ENCODE measurements at regions not wholly inside any gene's neighbourhood (a gene's known extent, or its start where the extent isn't known, plus 50 kb on each side); places are given as distances from the start of the nearest gene placed in this dataset.

GRCh38 chr14:85234156-85235025 is 295.6 kb upstream of the FLRT2 start:
- Mint-ChIP-seq H3K9me3 (peaks cover 12% of the 10 kb centered on the region), H3K4me1 (no peaks in the 10 kb centered on the region), H3K27ac (no peak overlapping the region), H3K36me3 (no peaks in the 10 kb centered on the region), H3K27me3 (no peaks in the 10 kb centered on the region), H3K4me3 (no peak overlapping the region)
- ATAC-seq, result no peak

- Mint-ChIP-seq H3K27me3 (no peaks in the 10 kb centered on the region), H3K36me3 (no peaks in the 10 kb centered on the region), H3K9me3 (peaks cover 12% of the 10 kb centered on the region), H3K27ac (no peak overlapping the region), H3K4me3 (no peak overlapping the region), H3K4me1 (no peaks in the 10 kb centered on the region)
- ATAC-seq, result no peak
Observed at GRCh38 chr14:85235868-85236267, 294.1 kb upstream of the FLRT2 start.

- ATAC-seq, result no peak
- H3K36me3 Mint-ChIP-seq, result no peaks in the 10 kb centered on the region
- no peak overlapping the region for H3K27ac Mint-ChIP-seq
- H3K27me3 Mint-ChIP-seq, result no peaks in the 10 kb centered on the region
- H3K9me3 Mint-ChIP-seq, result peaks cover 12% of the 10 kb centered on the region
- no peaks in the 10 kb centered on the region for H3K4me1 Mint-ChIP-seq
- H3K4me3 Mint-ChIP-seq, result no peak overlapping the region
Observed at GRCh38 chr14:85236296-85236695, 293.6 kb upstream of the FLRT2 start.

GRCh38 chr14:85239791-85240190 is 290.2 kb upstream of the FLRT2 start:
- Mint-ChIP-seq H3K9me3 (peaks cover 5% of the 10 kb centered on the region), H3K27me3 (no peaks in the 10 kb centered on the region), H3K4me1 (no peaks in the 10 kb centered on the region), H3K4me3 (no peak overlapping the region), H3K36me3 (no peaks in the 10 kb centered on the region), H3K27ac (no peak overlapping the region)
- no peak for ATAC-seq

GRCh38 chr14:85241022-85241855 is 288.7 kb upstream of the FLRT2 start:
- H3K9me3 Mint-ChIP-seq, result peaks cover 6% of the 10 kb centered on the region
- no peaks in the 10 kb centered on the region for H3K27me3 Mint-ChIP-seq
- H3K4me3 Mint-ChIP-seq, result no peak overlapping the region
- no peaks in the 10 kb centered on the region for H3K36me3 Mint-ChIP-seq
- H3K27ac Mint-ChIP-seq, result no peak overlapping the region
- no peaks in the 10 kb centered on the region for H3K4me1 Mint-ChIP-seq
- no peak for ATAC-seq

- Mint-ChIP-seq H3K36me3 (no peaks in the 10 kb centered on the region), H3K27ac (no peak overlapping the region), H3K4me1 (no peaks in the 10 kb centered on the region), H3K9me3 (peaks cover 6% of the 10 kb centered on the region), H3K4me3 (no peak overlapping the region), H3K27me3 (no peaks in the 10 kb centered on the region)
- ATAC-seq, result no peak
Observed at GRCh38 chr14:85242666-85243065, 287.3 kb upstream of the FLRT2 start.

GRCh38 chr14:85243321-85243720 is 286.6 kb upstream of the FLRT2 start:
- Mint-ChIP-seq H3K27me3 (no peaks in the 10 kb centered on the region), H3K4me1 (no peaks in the 10 kb centered on the region)
- ATAC-seq, result no peak

GRCh38 chr14:85247071-85247470 is 282.9 kb upstream of the FLRT2 start:
- Mint-ChIP-seq H3K27me3 (no peaks in the 10 kb centered on the region), H3K4me1 (no peaks in the 10 kb centered on the region), H3K27ac (no peak overlapping the region), H3K9me3 (peaks cover 7% of the 10 kb centered on the region), H3K36me3 (no peaks in the 10 kb centered on the region), H3K4me3 (no peak overlapping the region)
- ATAC-seq, result no peak

More at GRCh38 chr14:85243321-85243720, 286.6 kb upstream of the FLRT2 start:
- no peak overlapping the region for H3K4me3 Mint-ChIP-seq
- H3K9me3 Mint-ChIP-seq, result peaks cover 6% of the 10 kb centered on the region
- H3K27ac Mint-ChIP-seq, result no peak overlapping the region
- H3K36me3 Mint-ChIP-seq, result no peaks in the 10 kb centered on the region

- H3K9me3 Mint-ChIP-seq, result peaks cover 7% of the 10 kb centered on the region
- H3K27me3 Mint-ChIP-seq, result no peaks in the 10 kb centered on the region
- H3K4me3 Mint-ChIP-seq, result no peak overlapping the region
- H3K27ac Mint-ChIP-seq, result no peak overlapping the region
- no peaks in the 10 kb centered on the region for H3K4me1 Mint-ChIP-seq
- H3K36me3 Mint-ChIP-seq, result no peaks in the 10 kb centered on the region
- no peak for ATAC-seq
Observed at GRCh38 chr14:85248881-85249635, 280.9 kb upstream of the FLRT2 start.

- Mint-ChIP-seq H3K27me3 (no peaks in the 10 kb centered on the region), H3K36me3 (no peaks in the 10 kb centered on the region), H3K4me3 (no peak overlapping the region), H3K9me3 (peaks cover 7% of the 10 kb centered on the region), H3K27ac (no peak overlapping the region), H3K4me1 (no peaks in the 10 kb centered on the region)
- no peak for ATAC-seq
Observed at GRCh38 chr14:85250414-85251189, 279.3 kb upstream of the FLRT2 start.

GRCh38 chr14:85252011-85252410 is 277.9 kb upstream of the FLRT2 start:
- Mint-ChIP-seq H3K4me3 (no peak overlapping the region), H3K27ac (no peak overlapping the region), H3K27me3 (no peaks in the 10 kb centered on the region), H3K4me1 (no peaks in the 10 kb centered on the region), H3K36me3 (no peaks in the 10 kb centered on the region), H3K9me3 (peaks cover 3% of the 10 kb centered on the region)
- ATAC-seq, result no peak

- Mint-ChIP-seq H3K4me1 (no peaks in the 10 kb centered on the region), H3K36me3 (no peaks in the 10 kb centered on the region), H3K27me3 (no peaks in the 10 kb centered on the region), H3K27ac (no peak overlapping the region), H3K4me3 (no peak overlapping the region), H3K9me3 (peaks cover 2% of the 10 kb centered on the region)
- no peak for ATAC-seq
Observed at GRCh38 chr14:85254711-85255110, 275.2 kb upstream of the FLRT2 start.

GRCh38 chr14:85257287-85257686 is 272.7 kb upstream of the FLRT2 start:
- H3K27ac Mint-ChIP-seq, result no peak overlapping the region
- H3K27me3 Mint-ChIP-seq, result no peaks in the 10 kb centered on the region
- peaks cover 8% of the 10 kb centered on the region for H3K9me3 Mint-ChIP-seq
- H3K36me3 Mint-ChIP-seq, result no peaks in the 10 kb centered on the region
- H3K4me3 Mint-ChIP-seq, result no peak overlapping the region
- no peaks in the 10 kb centered on the region for H3K4me1 Mint-ChIP-seq
- no peak for ATAC-seq

GRCh38 chr14:85263916-85264675 is 265.8 kb upstream of the FLRT2 start:
- Mint-ChIP-seq H3K36me3 (no peaks in the 10 kb centered on the region), H3K4me1 (no peaks in the 10 kb centered on the region), H3K4me3 (no peak overlapping the region), H3K27me3 (no peaks in the 10 kb centered on the region), H3K27ac (no peak overlapping the region), H3K9me3 (peaks cover 7% of the 10 kb centered on the region)
- no peak for ATAC-seq

Measured in stimulated activated memory B cell treated with anti-CD40 and anti-IgM and Interleukin-4, amounts not matched to agents 10 μg/mL and 1 μg/mL and 100 μg/mL, for 72 hours (primary cell).